ENCODE measurements at regions not wholly inside any gene's neighbourhood (a gene's known extent, or its start where the extent isn't known, plus 50 kb on each side); places are given as distances from the start of the nearest gene placed in this dataset.

DNA sequence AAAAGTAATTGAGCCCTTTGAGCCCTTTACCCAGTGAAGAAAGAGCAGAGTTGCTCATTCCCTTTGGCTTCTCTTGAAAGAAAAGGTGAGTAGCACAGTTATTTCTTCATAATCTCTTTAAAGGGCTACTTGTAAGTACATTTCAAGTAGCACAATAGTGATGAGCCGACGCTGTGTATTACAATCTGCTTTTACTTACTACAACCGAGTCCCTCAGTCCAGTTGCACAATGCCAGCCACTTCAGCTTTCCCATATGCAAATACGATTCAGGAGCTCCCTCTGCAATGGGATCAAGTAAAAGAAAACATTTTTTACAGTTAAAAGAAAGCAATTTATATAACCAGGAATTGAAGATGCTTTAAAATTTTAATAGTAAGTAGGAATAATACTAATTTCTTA is 868.5 kb downstream of the RNF144A start:
- H3K4me3 ChIP-seq (ENCODE audit: low read length) = no peak overlapping the region
- no peaks in the 10 kb centered on the region for H3K36me3 ChIP-seq (ENCODE audit: insufficient read depth, low read length)
- no peaks in the 10 kb centered on the region for H3F3A ChIP-seq (ENCODE audit: insufficient read depth, low read length, poor library complexity, severe bottlenecking)
- no peak for TF ChIP-seq RAD21 (conservative IDR thresholded peaks at IDR 0.05)
- TF ChIP-seq EP300 (conservative IDR thresholded peaks at IDR 0.05; ENCODE audit: poor library complexity, severe bottlenecking) = no peak
- no peak for TF ChIP-seq EZH2 (IDR thresholded peaks at IDR 0.05; ENCODE audit: borderline replicate concordance, insufficient read depth, low read length, poor library complexity, severe bottlenecking)
- TF ChIP-seq, protein P1, sequence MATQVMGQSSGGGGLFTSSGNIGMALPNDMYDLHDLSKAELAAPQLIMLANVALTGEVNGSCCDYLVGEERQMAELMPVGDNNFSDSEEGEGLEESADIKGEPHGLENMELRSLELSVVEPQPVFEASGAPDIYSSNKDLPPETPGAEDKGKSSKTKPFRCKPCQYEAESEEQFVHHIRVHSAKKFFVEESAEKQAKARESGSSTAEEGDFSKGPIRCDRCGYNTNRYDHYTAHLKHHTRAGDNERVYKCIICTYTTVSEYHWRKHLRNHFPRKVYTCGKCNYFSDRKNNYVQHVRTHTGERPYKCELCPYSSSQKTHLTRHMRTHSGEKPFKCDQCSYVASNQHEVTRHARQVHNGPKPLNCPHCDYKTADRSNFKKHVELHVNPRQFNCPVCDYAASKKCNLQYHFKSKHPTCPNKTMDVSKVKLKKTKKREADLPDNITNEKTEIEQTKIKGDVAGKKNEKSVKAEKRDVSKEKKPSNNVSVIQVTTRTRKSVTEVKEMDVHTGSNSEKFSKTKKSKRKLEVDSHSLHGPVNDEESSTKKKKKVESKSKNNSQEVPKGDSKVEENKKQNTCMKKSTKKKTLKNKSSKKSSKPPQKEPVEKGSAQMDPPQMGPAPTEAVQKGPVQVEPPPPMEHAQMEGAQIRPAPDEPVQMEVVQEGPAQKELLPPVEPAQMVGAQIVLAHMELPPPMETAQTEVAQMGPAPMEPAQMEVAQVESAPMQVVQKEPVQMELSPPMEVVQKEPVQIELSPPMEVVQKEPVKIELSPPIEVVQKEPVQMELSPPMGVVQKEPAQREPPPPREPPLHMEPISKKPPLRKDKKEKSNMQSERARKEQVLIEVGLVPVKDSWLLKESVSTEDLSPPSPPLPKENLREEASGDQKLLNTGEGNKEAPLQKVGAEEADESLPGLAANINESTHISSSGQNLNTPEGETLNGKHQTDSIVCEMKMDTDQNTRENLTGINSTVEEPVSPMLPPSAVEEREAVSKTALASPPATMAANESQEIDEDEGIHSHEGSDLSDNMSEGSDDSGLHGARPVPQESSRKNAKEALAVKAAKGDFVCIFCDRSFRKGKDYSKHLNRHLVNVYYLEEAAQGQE (IDR thresholded peaks at IDR 0.05; ENCODE audit: borderline replicate concordance) = no peak
- no peak for TF ChIP-seq TAF1 (IDR thresholded peaks at IDR 0.05; ENCODE audit: low read depth)
- no peak for TF ChIP-seq MXI1 (conservative IDR thresholded peaks at IDR 0.05; ENCODE audit: poor library complexity, severe bottlenecking)
- TF ChIP-seq POLR2AphosphoS5 (IDR thresholded peaks at IDR 0.05) = no peak
- no peak for TF ChIP-seq SMC3 (conservative IDR thresholded peaks at IDR 0.05; ENCODE audit: poor library complexity)
- TF ChIP-seq CTCF (IDR thresholded peaks at IDR 0.05; ENCODE audit: poor library complexity, severe bottlenecking) = no peak
- no peak overlapping the region for H3K4me2 ChIP-seq (ENCODE audit: low read length)
- H3K27ac ChIP-seq (ENCODE audit: low read length) = no peak overlapping the region
- H3K9me3 ChIP-seq (ENCODE audit: low read length) = no peaks in the 10 kb centered on the region
- H2AFZ ChIP-seq (ENCODE audit: low read depth, low read length) = no peak overlapping the region
- H3K79me2 ChIP-seq (replicated peaks; ENCODE audit: insufficient read depth, low read length) = no peaks in the 10 kb centered on the region
- no peak overlapping the region for H3K9ac ChIP-seq (ENCODE audit: low read length)
- no peaks in the 10 kb centered on the region for H3K9me2 ChIP-seq (ENCODE audit: insufficient read depth, low read length)
- H3K27me3 ChIP-seq (ENCODE audit: insufficient read depth, low read depth, low read length) = no peaks in the 10 kb centered on the region
- no peaks in the 10 kb centered on the region for H4K20me1 ChIP-seq (ENCODE audit: insufficient read depth)

- no peaks in the 10 kb centered on the region for H3K79me2 ChIP-seq (replicated peaks; ENCODE audit: insufficient read depth, low read length)
- H3K27me3 ChIP-seq (ENCODE audit: insufficient read depth, low read depth, low read length) = no peaks in the 10 kb centered on the region
- H3K36me3 ChIP-seq (ENCODE audit: insufficient read depth, low read length) = no peaks in the 10 kb centered on the region
- no peaks in the 10 kb centered on the region for H4K20me1 ChIP-seq (ENCODE audit: insufficient read depth)
- H3K9me3 ChIP-seq (ENCODE audit: low read length) = no peaks in the 10 kb centered on the region
- H3K4me3 ChIP-seq (ENCODE audit: low read length) = no peak overlapping the region
- H2AFZ ChIP-seq (ENCODE audit: low read depth, low read length) = no peak overlapping the region
- no peak overlapping the region for H3K27ac ChIP-seq (ENCODE audit: low read length)
- TF ChIP-seq CTCF (IDR thresholded peaks at IDR 0.05; ENCODE audit: poor library complexity, severe bottlenecking) (no peak), MXI1 (conservative IDR thresholded peaks at IDR 0.05; ENCODE audit: poor library complexity, severe bottlenecking) (no peak), SMC3 (conservative IDR thresholded peaks at IDR 0.05; ENCODE audit: poor library complexity) (no peak), POLR2AphosphoS5 (IDR thresholded peaks at IDR 0.05) (no peak), RAD21 (conservative IDR thresholded peaks at IDR 0.05) (no peak), EZH2 (IDR thresholded peaks at IDR 0.05; ENCODE audit: borderline replicate concordance, insufficient read depth, low read length, poor library complexity, severe bottlenecking) (no peak), TAF1 (IDR thresholded peaks at IDR 0.05; ENCODE audit: low read depth) (no peak), EP300 (conservative IDR thresholded peaks at IDR 0.05; ENCODE audit: poor library complexity, severe bottlenecking) (no peak)
- TF ChIP-seq, protein P1 (IDR thresholded peaks at IDR 0.05; ENCODE audit: borderline replicate concordance) = no peak
- no peaks in the 10 kb centered on the region for H3F3A ChIP-seq (ENCODE audit: insufficient read depth, low read length, poor library complexity, severe bottlenecking)
- H3K9me2 ChIP-seq (ENCODE audit: insufficient read depth, low read length) = no peaks in the 10 kb centered on the region
- H3K9ac ChIP-seq (ENCODE audit: low read length) = no peak overlapping the region
- H3K4me2 ChIP-seq (ENCODE audit: low read length) = no peak overlapping the region
Measured at GRCh38 chr2:7788736-7789135, 871.5 kb downstream of the RNF144A start.

All from neural cell (in vitro differentiated cells).